NCI-H526 treated with DMSO at 0.1 percent for 48 hours (cell line): ENCODE measurements at regions not wholly inside any gene's neighbourhood (a gene's known extent, or its start where the extent isn't known, plus 50 kb on each side); places are given as distances from the start of the nearest gene placed in this dataset.
A peak's percentile ranks its signal among the peaks of the same experiment; 100 is the strongest.

Experiments
- DNase-seq: peaks from one replicate; lab custom pipeline; 2025; lab: John Stamatoyannopoulos, UW

GRCh38 chr2:107633580-107634147 lies 193.0 kb upstream of the RGPD4 start:
- no peak for DNase-seq

- no peak for DNase-seq
Observed at GRCh38 chr2:107634172-107634571, 192.5 kb upstream of the RGPD4 start.

GRCh38 chr2:107635883-107636282 lies 190.8 kb upstream of the RGPD4 start:
- DNase-seq: no peak

GRCh38 chr2:107645586-107645985 lies 181.1 kb upstream of the RGPD4 start:
- DNase-seq: no peak

- DNase-seq: no peak
Observed at GRCh38 chr2:107648781-107649404, 177.8 kb upstream of the RGPD4 start.

- no peak for DNase-seq
Observed at GRCh38 chr2:107657049-107657448, 169.6 kb upstream of the RGPD4 start.

- DNase-seq: peak; percentile 35
Observed at GRCh38 chr2:107663632-107664031, 163.1 kb upstream of the RGPD4 start.

GRCh38 chr2:107669335-107669734 lies 157.4 kb upstream of the RGPD4 start:
- DNase-seq: no peak

GRCh38 chr2:107681936-107682335 lies 144.8 kb upstream of the RGPD4 start:
- DNase-seq: no peak

GRCh38 chr2:107684421-107684820 lies 142.3 kb upstream of the RGPD4 start:
- DNase-seq: no peak

- DNase-seq: no peak
Observed at GRCh38 chr2:107685421-107685986, 141.2 kb upstream of the RGPD4 start.

- peak; percentile 33 for DNase-seq
Observed at GRCh38 chr2:107687073-107687472, 139.6 kb upstream of the RGPD4 start.

GRCh38 chr2:107688135-107688534 lies 138.6 kb upstream of the RGPD4 start:
- no peak for DNase-seq

GRCh38 chr2:107693604-107694003 lies 133.1 kb upstream of the RGPD4 start:
- no peak for DNase-seq

GRCh38 chr2:107694667-107695066 lies 132.0 kb upstream of the RGPD4 start:
- no peak for DNase-seq

- no peak for DNase-seq
Observed at GRCh38 chr2:107697385-107697784, 129.3 kb upstream of the RGPD4 start.

- DNase-seq: no peak
Observed at GRCh38 chr2:107698861-107699260, 127.8 kb upstream of the RGPD4 start.

- no peak for DNase-seq
Observed at GRCh38 chr2:107700073-107700472, 126.6 kb upstream of the RGPD4 start.

GRCh38 chr2:107711941-107712340 lies 114.8 kb upstream of the RGPD4 start:
- DNase-seq: no peak

- no peak for DNase-seq
Observed at GRCh38 chr2:107712857-107713256, 113.8 kb upstream of the RGPD4 start.

GRCh38 chr2:107717661-107718060 lies 109.0 kb upstream of the RGPD4 start:
- DNase-seq: no peak

GRCh38 chr2:107719141-107719540 lies 107.6 kb upstream of the RGPD4 start:
- DNase-seq: no peak

GRCh38 chr2:107719836-107720235 lies 106.9 kb upstream of the RGPD4 start:
- DNase-seq: no peak

- no peak for DNase-seq
Observed at GRCh38 chr2:107721178-107721577, 105.5 kb upstream of the RGPD4 start.
